WTC11 (cell line): ENCODE measurements at regions not wholly inside any gene's neighbourhood (a gene's known extent, or its start where the extent isn't known, plus 50 kb on each side); places are given as distances from the start of the nearest gene placed in this dataset.
"Not testable (repeated sequence)": the region's sequence is repeated elsewhere in the genome, so short reads cannot be mapped to it uniquely, and the experiment has no call there.

Source experiments
- ARID4B ChIP-seq: sonication (generic); formaldehyde crosslinking; IDR thresholded peaks from 2 replicates; pipeline ENCODE4 v1.8.0; 2023; ENCODE audit warnings: missing genetic modification reagents, mild to moderate bottlenecking, borderline replicate concordance
- E2F5 ChIP-seq: sonication (generic); formaldehyde crosslinking; IDR thresholded peaks from 2 replicates; pipeline ENCODE4 v1.8.1; 2022; ENCODE audit warnings: mild to moderate bottlenecking, moderate library complexity, missing genetic modification reagents
- MAX ChIP-seq: sonication (generic); formaldehyde crosslinking; IDR thresholded peaks from 2 replicates; pipeline ENCODE4 v1.8.0; 2022; ENCODE audit warnings: mild to moderate bottlenecking, missing genetic modification reagents
- NR3C1 ChIP-seq: sonication (generic); formaldehyde crosslinking; conservative IDR thresholded peaks from 2 replicates; pipeline ENCODE4 v1.8.1; 2023; ENCODE audit warnings: low read depth, mild to moderate bottlenecking, missing genetic modification reagents
- ZNF138 ChIP-seq: sonication (generic); formaldehyde crosslinking; conservative IDR thresholded peaks from 2 replicates; pipeline ENCODE4 v1.8.1; 2022; ENCODE audit warnings: mild to moderate bottlenecking, moderate library complexity, missing genetic modification reagents
- TF ChIP-seq, protein P1 (sequence below): fragments of 200-600 bp; IDR thresholded peaks from 2 replicates; pipeline ENCODE4 v1.8.0; 2022; ENCODE audit warnings: antibody characterized with exemption
- TF ChIP-seq, protein P2 (sequence below): sonication (generic); formaldehyde crosslinking; IDR thresholded peaks from 2 replicates; pipeline ENCODE4 v1.8.0; 2022; ENCODE audit warnings: mild to moderate bottlenecking, missing genetic modification reagents
- TF ChIP-seq, protein P3 (sequence below): sonication (generic); formaldehyde crosslinking; conservative IDR thresholded peaks from 2 replicates; pipeline ENCODE4 v1.8.1; 2022; ENCODE audit warnings: mild to moderate bottlenecking, missing genetic modification reagents

- not testable (repeated sequence) for TF ChIP-seq E2F5; ZNF138 (CRISPR knock-in tag); MAX (CRISPR knock-in tag); NR3C1 (CRISPR knock-in tag); ARID4B (CRISPR knock-in tag)
- TF ChIP-seq, protein P1, sequence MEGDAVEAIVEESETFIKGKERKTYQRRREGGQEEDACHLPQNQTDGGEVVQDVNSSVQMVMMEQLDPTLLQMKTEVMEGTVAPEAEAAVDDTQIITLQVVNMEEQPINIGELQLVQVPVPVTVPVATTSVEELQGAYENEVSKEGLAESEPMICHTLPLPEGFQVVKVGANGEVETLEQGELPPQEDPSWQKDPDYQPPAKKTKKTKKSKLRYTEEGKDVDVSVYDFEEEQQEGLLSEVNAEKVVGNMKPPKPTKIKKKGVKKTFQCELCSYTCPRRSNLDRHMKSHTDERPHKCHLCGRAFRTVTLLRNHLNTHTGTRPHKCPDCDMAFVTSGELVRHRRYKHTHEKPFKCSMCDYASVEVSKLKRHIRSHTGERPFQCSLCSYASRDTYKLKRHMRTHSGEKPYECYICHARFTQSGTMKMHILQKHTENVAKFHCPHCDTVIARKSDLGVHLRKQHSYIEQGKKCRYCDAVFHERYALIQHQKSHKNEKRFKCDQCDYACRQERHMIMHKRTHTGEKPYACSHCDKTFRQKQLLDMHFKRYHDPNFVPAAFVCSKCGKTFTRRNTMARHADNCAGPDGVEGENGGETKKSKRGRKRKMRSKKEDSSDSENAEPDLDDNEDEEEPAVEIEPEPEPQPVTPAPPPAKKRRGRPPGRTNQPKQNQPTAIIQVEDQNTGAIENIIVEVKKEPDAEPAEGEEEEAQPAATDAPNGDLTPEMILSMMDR, result not testable (repeated sequence)
- TF ChIP-seq, protein P2, sequence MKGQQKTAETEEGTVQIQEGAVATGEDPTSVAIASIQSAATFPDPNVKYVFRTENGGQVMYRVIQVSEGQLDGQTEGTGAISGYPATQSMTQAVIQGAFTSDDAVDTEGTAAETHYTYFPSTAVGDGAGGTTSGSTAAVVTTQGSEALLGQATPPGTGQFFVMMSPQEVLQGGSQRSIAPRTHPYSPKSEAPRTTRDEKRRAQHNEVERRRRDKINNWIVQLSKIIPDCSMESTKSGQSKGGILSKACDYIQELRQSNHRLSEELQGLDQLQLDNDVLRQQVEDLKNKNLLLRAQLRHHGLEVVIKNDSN (CRISPR knock-in tag), result not testable (repeated sequence)
- TF ChIP-seq, protein P3, sequence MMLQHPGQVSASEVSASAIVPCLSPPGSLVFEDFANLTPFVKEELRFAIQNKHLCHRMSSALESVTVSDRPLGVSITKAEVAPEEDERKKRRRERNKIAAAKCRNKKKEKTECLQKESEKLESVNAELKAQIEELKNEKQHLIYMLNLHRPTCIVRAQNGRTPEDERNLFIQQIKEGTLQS (CRISPR knock-in tag), result not testable (repeated sequence)
Observed at GRCh38 chr7:38331853-38332595, 58.6 kb upstream of the TARP start.
